ENCODE measurements at regions not wholly inside any gene's neighbourhood (a gene's known extent, or its start where the extent isn't known, plus 50 kb on each side); places are given as distances from the start of the nearest gene placed in this dataset.

GRCh38 chr4:180900781-180901180 is 1342.4 kb upstream of the TENM3 start:
- Histone ChIP-seq H3K4me3 (ENCODE audit: low read length) (no peak overlapping the region), H3K36me3 (replicated peaks; ENCODE audit: insufficient read depth, low read length) (no peaks in the 10 kb centered on the region), H3K4me1 (ENCODE audit: low read length) (no peaks in the 10 kb centered on the region), H3K9me2 (replicated peaks; ENCODE audit: insufficient read depth, low read length) (no peaks in the 10 kb centered on the region), H3K9me3 (replicated peaks; ENCODE audit: insufficient read depth, low read length) (no peaks in the 10 kb centered on the region), H3K79me2 (ENCODE audit: low read length) (no peaks in the 10 kb centered on the region), H3F3A (ENCODE audit: insufficient read depth, low read length) (no peaks in the 10 kb centered on the region), H3K27ac (ENCODE audit: low read length) (no peak overlapping the region), H3K4me2 (ENCODE audit: low read depth, low read length) (no peak overlapping the region), H3K27me3 (replicated peaks; ENCODE audit: insufficient read depth, low read length) (no peaks in the 10 kb centered on the region), H2AFZ (ENCODE audit: low read length) (no peak overlapping the region), H4K20me1 (ENCODE audit: insufficient read depth, low read length) (no peaks in the 10 kb centered on the region), H3K9ac (ENCODE audit: low read length) (no peak overlapping the region)
- TF ChIP-seq, protein P1, sequence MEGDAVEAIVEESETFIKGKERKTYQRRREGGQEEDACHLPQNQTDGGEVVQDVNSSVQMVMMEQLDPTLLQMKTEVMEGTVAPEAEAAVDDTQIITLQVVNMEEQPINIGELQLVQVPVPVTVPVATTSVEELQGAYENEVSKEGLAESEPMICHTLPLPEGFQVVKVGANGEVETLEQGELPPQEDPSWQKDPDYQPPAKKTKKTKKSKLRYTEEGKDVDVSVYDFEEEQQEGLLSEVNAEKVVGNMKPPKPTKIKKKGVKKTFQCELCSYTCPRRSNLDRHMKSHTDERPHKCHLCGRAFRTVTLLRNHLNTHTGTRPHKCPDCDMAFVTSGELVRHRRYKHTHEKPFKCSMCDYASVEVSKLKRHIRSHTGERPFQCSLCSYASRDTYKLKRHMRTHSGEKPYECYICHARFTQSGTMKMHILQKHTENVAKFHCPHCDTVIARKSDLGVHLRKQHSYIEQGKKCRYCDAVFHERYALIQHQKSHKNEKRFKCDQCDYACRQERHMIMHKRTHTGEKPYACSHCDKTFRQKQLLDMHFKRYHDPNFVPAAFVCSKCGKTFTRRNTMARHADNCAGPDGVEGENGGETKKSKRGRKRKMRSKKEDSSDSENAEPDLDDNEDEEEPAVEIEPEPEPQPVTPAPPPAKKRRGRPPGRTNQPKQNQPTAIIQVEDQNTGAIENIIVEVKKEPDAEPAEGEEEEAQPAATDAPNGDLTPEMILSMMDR (IDR thresholded peaks at IDR 0.05; ENCODE audit: low read length), result no peak
- TF ChIP-seq EZH2phosphoT487 (IDR thresholded peaks at IDR 0.05; ENCODE audit: low read length), result no peak
- no peak for TF ChIP-seq EZH2 (optimal IDR thresholded peaks at IDR 0.05; ENCODE audit: low read depth, low read length)
- DNase-seq, result no peak

DNA sequence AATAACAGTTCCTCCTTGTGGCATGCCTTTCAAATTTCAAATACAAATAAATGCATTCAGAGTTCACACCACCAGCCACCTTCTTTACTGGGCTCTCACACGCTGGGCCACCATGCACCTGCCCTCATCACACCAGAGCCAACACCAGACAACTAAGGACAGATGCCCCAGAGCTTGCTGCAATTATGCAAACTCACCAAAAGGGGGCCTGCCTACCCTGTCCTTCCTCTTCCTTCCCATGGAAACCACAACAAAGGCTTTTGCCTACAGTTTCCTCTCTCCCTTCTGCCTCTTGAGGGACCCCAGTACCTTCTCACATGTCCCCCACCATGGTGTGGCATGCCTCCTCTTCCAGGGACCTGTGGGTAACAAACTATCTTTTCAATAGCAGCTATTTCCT is 1333.9 kb upstream of the TENM3 start:
- Histone ChIP-seq H3K4me3 (ENCODE audit: low read length) (no peak overlapping the region), H3K4me2 (ENCODE audit: low read depth, low read length) (no peak overlapping the region), H3K9me3 (replicated peaks; ENCODE audit: insufficient read depth, low read length) (no peaks in the 10 kb centered on the region), H4K20me1 (ENCODE audit: insufficient read depth, low read length) (no peaks in the 10 kb centered on the region), H3K79me2 (ENCODE audit: low read length) (no peaks in the 10 kb centered on the region), H3K27ac (ENCODE audit: low read length) (no peak overlapping the region), H2AFZ (ENCODE audit: low read length) (no peak overlapping the region), H3K27me3 (replicated peaks; ENCODE audit: insufficient read depth, low read length) (no peaks in the 10 kb centered on the region), H3K9me2 (replicated peaks; ENCODE audit: insufficient read depth, low read length) (no peaks in the 10 kb centered on the region), H3F3A (ENCODE audit: insufficient read depth, low read length) (no peaks in the 10 kb centered on the region), H3K9ac (ENCODE audit: low read length) (no peak overlapping the region), H3K36me3 (replicated peaks; ENCODE audit: insufficient read depth, low read length) (no peaks in the 10 kb centered on the region), H3K4me1 (ENCODE audit: low read length) (no peaks in the 10 kb centered on the region)
- TF ChIP-seq, protein P1 (IDR thresholded peaks at IDR 0.05; ENCODE audit: low read length), result peak; percentile 18
- TF ChIP-seq EZH2phosphoT487 (IDR thresholded peaks at IDR 0.05; ENCODE audit: low read length), result no peak
- no peak for TF ChIP-seq EZH2 (optimal IDR thresholded peaks at IDR 0.05; ENCODE audit: low read depth, low read length)
- DNase-seq, result no peak

- no peak overlapping the region for H3K9ac ChIP-seq (ENCODE audit: low read length)
- no peaks in the 10 kb centered on the region for H3K9me2 ChIP-seq (replicated peaks; ENCODE audit: insufficient read depth, low read length)
- no peaks in the 10 kb centered on the region for H4K20me1 ChIP-seq (ENCODE audit: insufficient read depth, low read length)
- TF ChIP-seq, protein P1 (IDR thresholded peaks at IDR 0.05; ENCODE audit: low read length), result no peak
- no peak for TF ChIP-seq EZH2 (optimal IDR thresholded peaks at IDR 0.05; ENCODE audit: low read depth, low read length)
- no peak for TF ChIP-seq EZH2phosphoT487 (IDR thresholded peaks at IDR 0.05; ENCODE audit: low read length)
- H3K4me1 ChIP-seq (ENCODE audit: low read length), result no peaks in the 10 kb centered on the region
- no peaks in the 10 kb centered on the region for H3K9me3 ChIP-seq (replicated peaks; ENCODE audit: insufficient read depth, low read length)
- no peaks in the 10 kb centered on the region for H3F3A ChIP-seq (ENCODE audit: insufficient read depth, low read length)
- DNase-seq, result no peak
- H3K27ac ChIP-seq (ENCODE audit: low read length), result no peak overlapping the region
- H3K4me2 ChIP-seq (ENCODE audit: low read depth, low read length), result no peak overlapping the region
- H3K36me3 ChIP-seq (replicated peaks; ENCODE audit: insufficient read depth, low read length), result no peaks in the 10 kb centered on the region
- no peaks in the 10 kb centered on the region for H3K27me3 ChIP-seq (replicated peaks; ENCODE audit: insufficient read depth, low read length)
- no peak overlapping the region for H2AFZ ChIP-seq (ENCODE audit: low read length)
- no peak overlapping the region for H3K4me3 ChIP-seq (ENCODE audit: low read length)
- H3K79me2 ChIP-seq (ENCODE audit: low read length), result no peaks in the 10 kb centered on the region
Observed at GRCh38 chr4:180913750-180914149, 1329.5 kb upstream of the TENM3 start.

Data from MM.1S (cell line).